Glomerular endothelial cell (primary cell): ENCODE measurements at regions not wholly inside any gene's neighbourhood (a gene's known extent, or its start where the extent isn't known, plus 50 kb on each side); places are given as distances from the start of the nearest gene placed in this dataset.

Experiments used
- DNase-seq: peaks from one replicate; pipeline ENCODE4 v3.0.0-alpha.2; 2011; ENCODE audit warnings: low read depth, low spot score; ENCODE audit errors: extremely low read depth

DNA sequence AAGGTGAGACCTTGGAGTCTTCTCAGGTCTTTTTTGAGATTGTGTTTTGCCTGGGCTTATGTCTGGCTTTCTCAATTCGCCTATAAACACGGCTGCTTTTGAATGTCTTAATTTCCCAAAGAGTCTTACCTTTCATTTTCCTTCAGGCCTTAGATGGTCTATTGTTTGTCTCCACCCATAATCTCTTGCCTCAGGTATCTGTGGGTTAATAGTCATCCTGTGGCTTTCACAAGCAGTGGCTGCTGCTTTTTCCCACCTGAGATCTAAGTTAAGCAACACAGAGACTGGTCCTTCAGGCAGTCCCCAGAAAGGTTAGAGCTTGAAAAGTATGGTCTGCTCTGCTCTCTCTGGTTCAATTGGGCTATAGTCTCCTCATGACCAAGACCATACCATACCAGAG lies 275.3 kb downstream of the INSIG2 start:
- no peak for DNase-seq

DNA sequence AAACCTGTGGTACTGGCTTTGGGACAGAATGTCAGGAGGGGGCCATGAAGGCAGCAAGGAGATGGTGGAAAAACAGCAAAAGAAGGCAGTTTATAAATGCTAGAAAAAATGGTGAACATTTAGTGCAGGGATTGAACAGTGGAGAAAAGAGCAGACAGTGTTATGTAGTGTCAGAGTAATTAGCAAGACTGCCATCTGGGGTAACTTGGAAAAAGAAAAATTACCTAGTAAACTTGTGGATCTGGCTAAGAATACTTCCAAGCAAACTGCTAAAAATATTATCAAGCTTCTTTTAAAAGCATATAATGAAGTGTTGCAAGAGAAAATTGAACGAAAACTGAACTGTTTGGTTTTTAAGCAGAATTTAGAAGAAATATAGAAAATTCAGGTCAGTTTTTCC lies 267.8 kb downstream of the INSIG2 start:
- no peak for DNase-seq

DNA sequence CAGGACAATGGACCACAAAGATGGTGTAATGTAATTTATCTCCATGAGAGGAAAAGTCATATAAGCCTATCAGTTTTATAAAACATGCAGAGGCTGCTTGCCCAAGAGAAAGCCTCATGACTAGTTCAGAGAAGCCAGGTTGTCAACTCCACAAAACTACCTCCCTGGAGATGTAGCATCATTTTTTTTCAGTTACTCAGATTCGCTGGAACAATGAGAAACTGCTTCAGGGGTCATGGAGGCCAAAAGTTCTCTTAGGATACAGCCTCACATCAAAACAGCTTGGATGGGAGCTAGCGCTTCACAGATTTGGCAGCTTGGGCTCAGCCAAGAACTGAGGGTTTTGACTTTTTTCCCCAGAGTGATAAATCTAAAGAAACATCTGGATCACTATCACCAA lies 263.5 kb downstream of the INSIG2 start:
- DNase-seq, result no peak

DNA sequence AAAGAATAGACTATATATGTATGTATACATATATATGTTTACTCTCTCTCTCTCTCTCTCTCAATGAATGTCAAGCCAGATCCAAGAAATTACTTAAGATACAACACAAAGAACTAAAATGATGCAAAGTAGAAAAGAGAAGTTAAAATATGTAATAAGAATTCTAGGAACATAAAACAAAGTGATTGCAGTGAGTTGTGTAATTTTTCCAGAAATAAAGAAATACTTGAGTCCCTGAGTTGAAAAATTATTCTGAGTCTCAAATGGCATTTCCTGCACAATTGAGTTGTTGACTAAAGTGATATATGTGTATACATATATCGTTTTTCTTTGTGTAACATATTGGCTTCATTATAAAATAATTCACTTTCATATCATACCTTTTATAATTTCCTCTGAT lies 262.4 kb downstream of the INSIG2 start:
- DNase-seq, result no peak

DNA sequence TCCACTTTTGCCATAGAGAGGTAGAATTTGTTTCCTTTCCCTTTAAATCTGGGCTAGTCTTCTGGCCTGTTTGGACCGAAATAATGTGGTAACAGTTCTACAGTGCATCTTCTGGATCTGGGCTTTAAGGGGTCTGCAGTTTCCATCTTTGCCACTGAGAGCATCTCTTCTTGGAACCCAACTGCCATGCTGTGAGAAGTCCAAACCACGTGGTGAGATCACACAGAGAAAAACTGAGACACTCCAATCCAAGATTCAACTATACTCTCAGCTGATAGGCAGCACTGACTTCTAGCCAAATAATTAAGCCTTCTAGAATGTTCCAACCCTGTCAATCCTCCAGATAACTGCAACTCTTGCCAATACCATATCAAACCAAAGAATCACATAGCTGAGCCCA lies 261.1 kb downstream of the INSIG2 start:
- no peak for DNase-seq

DNA sequence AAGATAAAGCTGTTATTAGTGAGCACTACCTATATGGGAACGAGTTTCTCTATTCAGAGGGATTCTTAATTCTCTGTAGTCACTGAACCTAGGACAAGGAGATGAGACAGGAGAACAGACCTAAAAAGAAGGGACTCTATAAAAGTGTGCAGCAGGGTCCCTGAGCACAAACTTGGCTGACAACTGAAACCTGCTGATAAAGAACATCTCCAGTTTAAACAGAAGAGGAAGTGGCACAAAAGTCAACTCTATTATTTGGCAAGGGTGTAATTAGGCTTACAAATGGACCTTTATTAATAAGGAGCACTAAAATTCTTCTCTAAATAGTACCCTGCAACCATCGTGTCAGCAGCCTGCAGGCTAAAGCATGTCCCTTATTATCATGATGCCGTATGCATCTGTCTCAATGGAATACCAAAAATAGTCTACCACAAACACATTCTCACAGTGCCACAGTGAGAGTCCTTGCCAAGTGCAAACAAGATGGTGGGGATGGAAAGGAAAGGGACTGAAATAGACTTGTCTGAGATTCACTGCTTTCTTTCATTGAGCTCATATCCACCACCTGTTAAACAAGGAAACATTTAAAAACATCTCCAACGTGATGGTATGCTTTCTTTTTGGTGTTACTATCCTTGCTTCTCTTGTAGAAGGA lies 260.2 kb downstream of the INSIG2 start:
- DNase-seq, result no peak

DNA sequence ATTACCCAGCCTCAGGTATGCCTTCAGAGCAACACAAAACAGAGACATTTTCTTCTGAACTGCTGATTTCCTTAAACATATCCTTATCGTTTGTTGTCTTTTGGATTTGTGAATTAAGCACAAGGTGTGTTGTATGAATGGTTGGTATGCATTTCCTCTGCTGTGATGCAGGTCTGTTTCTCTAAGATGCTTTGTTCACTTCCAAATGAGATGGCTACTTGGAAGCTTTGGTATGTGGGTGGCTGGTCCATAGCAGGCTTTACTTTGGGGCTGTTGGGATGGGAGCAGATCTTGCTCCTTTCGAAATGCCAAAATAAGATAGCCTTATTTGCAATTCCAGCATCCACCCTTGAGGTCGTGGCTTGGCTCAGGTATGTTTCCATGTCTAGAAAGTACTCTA lies 257.2 kb downstream of the INSIG2 start:
- DNase-seq, result no peak

DNA sequence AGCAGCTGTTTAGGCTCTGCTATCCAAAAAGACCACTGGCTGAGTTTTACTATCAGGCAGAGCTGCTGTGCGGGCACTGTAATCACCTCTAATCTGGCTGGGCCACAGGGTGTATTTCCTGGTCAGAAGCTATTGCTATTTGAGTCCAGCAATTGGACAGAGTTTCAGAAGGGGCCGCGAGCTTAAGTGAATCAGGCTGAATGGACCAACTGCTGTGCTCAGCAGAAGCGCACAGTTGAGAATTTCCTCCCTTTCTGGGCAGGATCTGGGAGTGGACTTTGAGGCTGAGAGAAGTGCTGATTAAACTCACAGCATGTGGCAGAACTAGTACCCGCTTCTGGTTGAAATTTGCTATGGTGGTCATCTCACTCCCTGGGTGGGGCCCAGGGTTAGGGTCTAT lies 251.8 kb downstream of the INSIG2 start:
- DNase-seq, result no peak

DNA sequence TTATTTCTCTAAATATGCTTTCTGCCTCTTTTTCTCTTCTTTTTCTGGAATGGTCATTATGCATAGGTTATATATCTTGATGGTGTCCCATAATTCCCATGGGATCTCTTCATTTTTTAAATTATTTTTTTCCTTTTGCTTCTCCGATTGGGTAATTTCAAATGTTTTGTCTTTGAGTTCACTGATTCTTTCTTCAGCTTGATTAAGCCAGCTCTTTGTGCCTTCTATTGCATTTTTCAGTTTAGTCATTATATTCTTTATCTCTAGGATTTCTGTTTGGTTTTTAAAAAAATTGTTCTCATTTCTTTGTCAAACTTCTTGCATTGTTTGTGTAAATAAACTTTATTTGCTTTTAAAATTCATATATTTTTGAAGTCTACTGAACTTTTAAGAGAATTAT lies 251.1 kb downstream of the INSIG2 start:
- no peak for DNase-seq

DNA sequence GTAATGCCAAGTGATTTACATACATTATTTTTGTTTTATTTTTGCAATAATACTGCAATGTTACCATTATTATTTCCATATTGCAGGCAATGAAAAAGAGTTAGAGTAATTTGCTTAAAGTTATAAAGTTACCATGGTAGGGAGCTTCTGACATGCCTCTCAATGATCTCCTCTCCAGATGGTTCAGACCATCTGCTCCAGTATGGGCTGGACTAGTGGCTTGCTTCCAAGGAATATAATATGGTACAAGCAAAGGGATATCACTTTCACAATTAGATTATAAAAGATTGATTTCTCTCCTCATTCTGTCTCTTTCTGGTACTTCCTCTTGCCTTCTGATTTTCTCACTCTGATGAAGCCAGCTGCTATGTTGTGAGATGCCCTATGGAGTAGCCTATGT lies 245.4 kb downstream of the INSIG2 start:
- DNase-seq, result no peak

DNA sequence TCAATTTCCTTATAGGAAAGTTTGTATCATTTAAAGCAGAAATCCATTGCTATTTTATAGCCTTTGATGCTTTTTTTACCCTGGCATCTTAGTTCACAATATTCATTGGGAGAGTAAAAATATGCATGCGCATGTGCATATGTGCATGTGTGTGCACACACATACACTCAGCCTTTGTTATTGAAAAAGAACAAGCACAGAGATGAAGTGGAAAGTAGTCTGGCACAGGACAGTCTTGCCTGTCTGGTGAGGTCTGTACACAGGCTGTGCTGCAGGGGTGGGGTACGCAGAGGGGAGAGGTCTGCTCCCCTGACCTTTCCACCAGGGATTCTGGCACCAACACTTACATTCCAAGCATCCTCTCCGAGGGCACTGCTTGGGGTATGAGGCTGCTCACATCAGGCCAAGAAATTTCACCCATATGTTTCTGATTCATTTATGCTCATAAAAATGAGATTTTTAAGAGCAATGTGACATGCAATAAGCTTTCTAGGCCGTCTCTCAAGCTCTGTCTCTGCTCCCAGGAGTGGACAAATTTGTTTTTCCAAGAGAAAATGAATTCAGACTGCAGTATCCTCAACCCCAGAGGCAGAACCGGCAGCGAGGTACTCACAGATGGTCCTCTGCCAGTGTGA lies 237.2 kb downstream of the INSIG2 start:
- DNase-seq, result no peak

DNA sequence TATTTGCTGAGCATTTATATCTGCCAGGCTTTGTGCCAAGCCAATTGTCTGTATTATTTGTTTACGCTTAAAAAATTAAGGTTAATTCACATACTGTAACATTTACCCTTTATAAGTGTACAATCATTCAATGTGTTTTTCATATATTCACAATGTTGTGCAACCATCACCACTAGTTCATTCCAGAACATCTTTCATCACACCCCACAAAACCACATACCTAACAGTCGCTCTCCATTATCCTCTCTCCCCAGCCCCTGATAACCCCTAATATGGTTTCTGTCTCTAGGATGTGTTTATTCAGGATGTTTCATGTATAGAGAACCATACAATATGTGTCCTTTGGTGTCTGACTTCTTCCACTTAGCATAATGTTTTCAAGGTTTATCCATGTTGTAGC lies 234.1 kb downstream of the INSIG2 start:
- DNase-seq, result no peak

DNA sequence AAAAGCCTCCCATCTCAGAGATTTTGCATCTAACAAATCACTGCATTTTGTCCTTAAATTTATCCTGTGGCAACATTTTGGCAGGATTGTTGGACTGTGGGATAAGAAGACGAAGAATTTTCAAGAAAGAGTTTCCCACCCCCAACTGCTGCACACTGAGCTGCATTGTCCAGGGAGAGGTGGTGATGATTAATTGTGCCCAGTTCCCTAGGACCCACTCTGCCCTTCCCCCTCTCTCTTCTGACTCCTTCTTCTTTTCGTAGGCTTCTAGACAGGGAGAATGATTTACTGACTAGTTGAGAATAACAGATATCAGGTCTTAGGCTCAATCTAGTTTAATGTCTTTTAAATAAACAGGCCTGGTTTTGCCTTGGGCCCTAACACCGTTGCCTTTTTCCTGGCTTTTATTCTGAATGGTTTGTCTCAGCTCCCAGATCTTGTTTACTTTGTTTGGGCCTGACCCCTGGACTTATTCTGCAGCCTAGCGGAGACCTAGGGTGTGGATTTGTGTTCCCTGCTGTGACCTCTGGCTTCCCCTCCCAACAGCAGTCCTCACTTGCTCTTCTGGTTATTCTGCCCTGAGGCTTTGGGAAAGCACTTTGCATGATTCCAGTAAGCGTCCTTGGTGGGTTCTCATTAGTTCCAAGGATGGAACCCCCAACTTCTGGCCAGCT lies 233.3 kb downstream of the INSIG2 start:
- no peak for DNase-seq

DNA sequence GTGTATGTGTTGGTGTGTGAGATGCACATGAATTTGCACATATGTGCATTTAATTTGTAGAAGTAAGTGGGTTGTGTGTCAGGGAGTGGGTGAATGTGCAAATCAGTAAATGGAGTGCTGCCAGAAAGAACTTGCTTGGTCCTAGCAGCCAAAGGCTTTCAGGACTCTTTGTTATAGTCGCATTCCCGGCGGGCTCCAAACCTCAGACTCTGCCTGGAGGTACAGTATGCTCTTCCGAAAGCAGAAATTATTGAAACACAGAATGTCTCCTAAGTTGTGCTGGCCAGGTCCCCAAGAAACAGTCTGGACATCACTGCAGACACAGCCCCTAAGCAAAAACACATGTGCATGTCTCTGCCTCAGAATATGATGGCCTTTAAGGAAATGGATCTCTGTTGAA lies 232.4 kb downstream of the INSIG2 start:
- DNase-seq, result no peak

DNA sequence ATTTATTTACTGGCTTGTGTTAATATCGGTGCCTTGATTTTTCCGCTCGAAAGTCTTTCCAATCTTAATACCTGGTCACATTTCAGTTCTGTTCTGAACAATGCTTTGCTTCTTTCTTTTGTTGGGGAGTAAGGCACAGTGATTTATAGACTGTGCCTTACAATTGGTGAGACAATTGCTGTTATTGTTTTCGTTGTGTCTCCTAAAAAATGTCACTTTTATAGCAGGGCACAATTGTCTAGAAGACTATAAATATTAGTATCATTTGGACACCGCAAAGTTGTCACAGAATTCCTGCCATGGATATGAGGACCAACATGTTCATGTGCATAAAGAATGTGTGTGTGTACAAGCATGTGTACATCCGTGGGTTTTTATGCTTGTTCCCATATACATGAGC lies 231.9 kb downstream of the INSIG2 start:
- DNase-seq, result no peak

DNA sequence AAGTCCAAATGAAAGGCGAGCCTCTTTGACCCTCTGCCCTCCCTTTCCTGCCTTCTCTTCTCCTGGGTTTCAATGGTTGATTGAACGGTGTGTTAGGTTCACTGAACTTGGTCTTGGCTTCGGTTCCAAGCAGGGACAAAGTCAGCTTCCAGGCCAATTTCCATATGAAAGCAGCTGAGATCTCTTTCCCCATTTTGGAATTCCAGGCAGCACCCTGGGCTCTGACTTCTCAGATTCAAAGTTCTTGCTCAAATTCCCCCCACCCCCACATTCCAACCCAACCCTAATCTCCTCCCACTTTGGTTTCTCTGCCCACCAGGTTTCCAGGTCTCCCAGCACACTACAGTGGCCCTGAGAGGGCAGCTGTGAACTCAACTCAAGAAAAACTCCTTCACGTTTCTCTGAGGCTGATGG lies 231.0 kb downstream of the INSIG2 start:
- DNase-seq, result no peak

DNA sequence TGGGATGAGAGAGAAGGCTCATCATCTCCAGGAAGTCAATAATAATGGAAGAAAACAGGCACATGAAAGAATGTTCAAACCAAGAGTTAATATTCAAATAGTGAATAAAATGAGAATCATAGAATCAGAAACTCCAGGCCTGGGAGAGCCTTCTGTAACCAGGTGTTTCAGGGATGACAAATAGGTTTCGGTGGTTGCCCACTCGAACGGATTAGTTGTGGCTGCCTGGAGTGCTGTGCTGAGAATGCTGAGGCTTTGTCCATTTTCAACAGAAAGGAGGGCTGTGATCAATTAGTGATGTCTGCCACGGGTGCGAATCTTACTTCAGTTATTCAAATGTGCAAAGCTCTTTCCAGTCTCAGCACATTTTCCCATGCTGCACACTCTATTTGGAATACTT lies 227.3 kb downstream of the INSIG2 start:
- no peak for DNase-seq

DNA sequence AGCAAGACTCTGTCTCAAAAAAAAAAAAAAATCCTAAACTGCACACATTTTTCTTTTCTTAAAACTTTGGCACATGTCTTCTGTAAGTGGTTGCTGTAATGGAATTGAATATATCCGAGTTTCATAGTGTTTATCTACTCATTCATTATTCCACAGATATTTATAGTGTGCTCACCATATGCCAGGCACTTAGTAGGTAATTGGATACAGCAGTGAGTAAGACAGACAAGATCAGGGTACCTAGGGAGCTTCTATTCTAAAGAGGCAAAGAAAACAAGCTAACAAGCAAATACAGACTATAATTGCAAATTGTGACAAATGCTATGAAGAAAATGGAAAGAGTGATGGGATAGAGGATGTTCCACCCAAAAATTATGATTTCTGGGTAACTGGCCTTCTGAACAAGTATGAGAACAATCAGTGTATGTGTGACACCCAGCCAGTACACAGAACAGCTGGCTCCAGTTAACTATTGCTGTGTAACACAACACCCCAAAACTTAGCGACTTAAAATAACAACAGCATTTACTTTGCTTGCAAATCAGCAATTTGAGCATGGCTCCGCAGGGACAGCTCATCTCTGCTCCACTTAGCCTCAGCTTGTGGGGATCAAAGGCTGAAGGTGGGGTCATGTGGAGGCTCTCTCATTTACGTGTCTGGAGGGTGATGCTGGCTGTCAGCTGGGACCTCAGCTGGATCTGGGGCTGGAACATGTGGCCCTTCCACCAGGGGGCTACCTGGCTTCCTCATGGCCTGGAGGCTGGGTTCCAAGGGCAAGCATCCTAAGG lies 224.9 kb downstream of the INSIG2 start:
- no peak for DNase-seq

DNA sequence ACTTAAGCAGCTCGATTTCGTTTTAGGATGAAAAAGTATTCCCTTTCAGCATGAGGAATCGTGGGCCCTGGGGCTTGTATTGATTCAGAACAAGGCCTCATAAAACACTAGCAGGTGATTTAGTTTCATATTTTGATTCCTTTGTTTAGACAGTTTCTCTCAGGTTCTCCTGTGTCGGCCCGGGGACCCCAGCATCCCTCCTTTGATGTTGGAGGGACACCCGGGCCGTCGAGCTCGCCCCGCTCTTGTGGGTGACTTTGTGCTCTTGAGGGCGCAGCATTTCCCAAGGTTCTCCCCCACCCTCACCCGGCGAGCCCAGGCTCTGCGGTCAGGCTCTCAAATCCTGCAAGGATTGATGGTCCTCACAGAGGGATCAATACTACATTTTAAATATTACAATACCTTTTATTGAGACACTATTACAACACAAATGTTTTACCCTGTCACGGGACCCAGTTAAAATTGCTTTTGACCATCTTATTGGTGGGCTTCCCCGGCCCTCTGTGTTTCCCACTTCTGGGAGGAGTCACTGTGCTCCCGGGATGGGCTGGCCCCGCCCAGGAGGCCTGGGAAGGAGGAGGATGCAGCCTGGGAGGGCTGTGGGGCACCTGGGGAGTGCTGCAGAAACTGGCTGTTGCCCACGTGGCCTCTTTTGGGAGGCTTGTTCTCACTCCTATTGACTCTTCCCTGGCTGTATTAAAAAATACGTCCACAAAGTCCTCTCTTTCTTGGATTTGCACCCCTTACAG lies 222.6 kb downstream of the INSIG2 start:
- no peak for DNase-seq

DNA sequence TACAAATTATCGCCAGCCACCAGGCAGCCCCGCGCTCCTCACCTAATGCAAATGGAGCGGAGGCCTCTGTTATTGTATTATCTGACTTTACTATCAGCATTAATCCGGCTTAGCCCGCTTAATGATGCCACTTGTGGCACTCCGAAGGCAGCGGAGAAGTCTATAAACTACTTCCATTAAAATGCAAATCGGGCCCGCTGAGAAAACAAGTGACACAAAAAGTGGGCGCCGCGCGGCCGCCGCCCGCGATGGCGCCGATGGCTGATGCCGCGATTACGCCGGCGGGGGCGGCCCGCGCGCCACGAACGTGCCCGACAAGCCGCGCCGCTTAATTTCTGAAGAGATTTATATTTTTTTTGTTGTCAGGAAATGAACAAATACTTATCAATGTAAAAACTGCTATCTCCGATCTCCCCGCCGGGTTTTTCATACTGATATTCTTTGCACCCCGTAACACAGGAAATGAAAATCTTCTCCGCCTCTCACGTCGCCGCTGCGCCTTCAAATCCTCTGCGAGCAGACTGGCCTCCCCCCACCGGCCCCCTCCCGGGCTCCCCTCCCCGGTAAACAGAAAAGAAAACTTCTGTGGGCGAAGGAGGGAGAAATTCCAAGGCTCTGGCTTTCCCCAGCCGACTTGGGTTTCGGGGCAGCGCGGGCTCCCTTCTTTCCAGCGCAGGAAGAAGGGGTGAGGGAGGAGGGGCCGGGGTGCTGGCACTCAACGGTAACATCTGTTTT lies 221.8 kb downstream of the INSIG2 start:
- DNase-seq, result no peak
